GM18870 (cell line): ENCODE measurements at regions not wholly inside any gene's neighbourhood (a gene's known extent, or its start where the extent isn't known, plus 50 kb on each side); places are given as distances from the start of the nearest gene placed in this dataset.
"Not testable (repeated sequence)": the region's sequence is repeated elsewhere in the genome, so short reads cannot be mapped to it uniquely, and the experiment has no call there.

Experiments
- ATAC-seq: cut with Tn5 transposase; IDR thresholded peaks from one replicate; pipeline ENCODE4 v1.9.1; 2021; ENCODE audit warnings: moderate library complexity; ENCODE audit not compliant: unreplicated experiment

GRCh38 chr3:64824394-64824909 lies 136.7 kb upstream of the ADAMTS9 start:
- no peak for ATAC-seq

- ATAC-seq, result no peak
These were observed 130.4 kb upstream of the ADAMTS9 start for GRCh38 chr3:64818196-64818595.

GRCh38 chr3:64816355-64816754 lies 128.6 kb upstream of the ADAMTS9 start:
- no peak for ATAC-seq

- ATAC-seq, result no peak
These were observed 128.0 kb upstream of the ADAMTS9 start for GRCh38 chr3:64815789-64816188.

- no peak for ATAC-seq
These were observed 127.4 kb upstream of the ADAMTS9 start for GRCh38 chr3:64815195-64815631.

DNA sequence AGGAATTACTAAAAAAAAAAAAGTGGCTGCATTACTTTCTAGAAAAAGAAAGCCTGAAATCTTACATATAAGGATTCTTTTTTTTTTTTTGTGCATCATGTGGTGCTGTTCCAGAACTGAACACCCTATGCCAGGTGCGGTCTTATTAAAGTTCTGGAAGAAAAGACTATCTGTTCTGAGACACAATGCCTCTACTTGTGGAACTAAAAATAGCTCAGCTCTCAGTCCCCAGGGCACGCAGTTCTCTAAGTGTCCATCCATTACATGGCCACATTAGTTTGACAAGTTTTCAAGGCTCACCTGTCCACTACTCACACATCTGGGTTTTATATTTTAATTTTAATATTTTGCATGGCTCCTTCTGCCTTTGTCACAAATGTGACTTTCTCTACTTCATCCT lies 126.6 kb upstream of the ADAMTS9 start:
- no peak for ATAC-seq

- ATAC-seq, result no peak
These were observed 125.5 kb upstream of the ADAMTS9 start for GRCh38 chr3:64813326-64813725.

DNA sequence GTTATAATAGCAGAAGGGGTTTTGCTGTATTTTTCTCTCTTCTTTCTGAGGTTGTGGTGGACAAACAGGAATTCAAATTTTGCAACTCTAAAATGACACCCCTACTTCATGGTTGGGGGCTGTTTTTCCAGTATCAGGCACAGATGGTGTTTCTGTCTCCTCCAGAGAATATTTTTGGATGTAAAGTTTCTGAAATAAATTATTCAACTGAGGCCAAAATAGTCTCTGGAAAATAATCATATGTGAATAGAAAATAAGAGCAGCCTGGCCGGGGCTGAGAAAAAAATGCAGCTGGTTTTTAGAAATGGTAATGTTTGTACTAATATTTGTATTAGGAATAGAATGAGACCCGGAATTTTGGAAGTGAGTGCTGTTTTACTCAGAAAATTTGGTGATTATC lies 121.3 kb upstream of the ADAMTS9 start:
- no peak for ATAC-seq

DNA sequence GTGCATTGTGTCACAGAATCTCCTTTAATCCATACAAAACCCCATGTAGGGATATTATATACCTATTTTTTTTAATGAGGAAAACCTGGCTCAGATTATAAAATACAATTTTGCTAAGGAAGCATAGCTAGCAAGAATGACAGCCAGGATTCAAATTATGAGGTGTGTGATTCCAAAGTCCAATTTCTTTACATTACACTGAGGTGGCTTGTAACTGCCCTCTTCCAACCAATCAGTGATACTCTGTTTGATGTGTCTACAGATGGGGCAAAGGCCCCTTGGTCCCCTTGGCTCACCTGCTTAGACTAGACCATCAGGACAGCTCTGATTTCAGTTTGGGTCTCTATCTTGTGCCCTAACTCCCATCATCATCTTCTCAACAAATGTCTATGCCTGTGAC lies 120.3 kb upstream of the ADAMTS9 start:
- no peak for ATAC-seq

DNA sequence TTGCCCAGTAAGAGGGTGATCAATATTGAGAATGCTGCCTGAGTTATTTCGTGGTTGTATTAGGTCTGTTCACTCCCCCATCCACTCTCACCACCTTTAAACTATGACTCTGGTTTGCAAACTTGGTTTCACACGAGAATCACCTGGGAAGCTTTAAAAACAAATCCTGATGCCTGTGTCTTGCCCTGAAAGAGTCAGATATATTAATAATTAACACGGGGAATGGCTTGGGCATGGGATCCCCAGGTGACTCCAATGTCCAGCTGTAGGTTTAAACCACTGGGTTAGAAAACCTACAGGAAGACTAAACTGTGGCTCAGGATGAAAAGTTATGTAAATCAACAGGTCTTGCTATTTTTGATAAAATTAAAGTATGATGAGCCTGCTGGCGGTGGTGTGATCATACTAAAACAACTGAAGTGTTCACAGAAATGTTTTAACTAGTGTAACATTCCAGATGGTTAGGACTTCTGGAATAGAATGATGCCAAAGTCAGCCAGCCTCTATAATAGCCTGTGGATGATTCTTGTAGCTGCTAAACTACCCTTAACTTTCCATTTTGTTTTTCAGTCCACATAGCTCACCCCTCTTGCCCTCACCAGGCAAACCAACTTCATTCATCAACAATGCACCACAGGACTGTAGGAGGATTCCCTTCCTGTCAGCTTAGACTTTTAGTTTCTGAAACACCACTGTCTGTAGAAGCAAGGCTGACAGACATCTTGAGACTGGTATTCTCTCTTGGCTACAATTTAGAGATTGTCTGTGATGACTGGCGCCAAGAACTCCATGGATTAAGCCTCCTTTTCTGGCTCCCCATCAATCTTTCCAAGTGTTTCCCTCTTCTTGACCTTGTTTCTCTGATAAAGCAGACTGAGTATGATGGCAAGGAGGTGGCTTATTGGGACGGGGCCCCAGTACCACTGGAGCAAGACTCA lies 119.1 kb upstream of the ADAMTS9 start:
- ATAC-seq, result no peak

DNA sequence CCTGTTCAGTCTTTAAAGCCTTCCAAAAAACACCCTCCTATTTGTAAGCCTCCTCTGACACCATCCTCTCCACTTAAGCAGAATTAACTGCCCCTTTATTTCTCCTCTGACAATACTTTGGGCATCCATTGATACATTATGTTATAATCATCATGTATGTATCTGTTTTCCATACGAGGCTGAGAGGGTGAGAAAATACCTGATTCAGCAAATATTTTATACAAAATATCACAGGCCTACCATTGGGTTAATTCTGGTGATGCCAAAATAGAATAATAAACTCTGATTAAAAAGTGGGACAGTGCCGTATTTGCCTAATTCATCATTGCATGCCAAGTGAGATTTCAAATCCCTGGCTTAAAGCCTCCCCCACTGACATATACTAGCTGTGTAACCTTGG lies 118.2 kb upstream of the ADAMTS9 start:
- ATAC-seq, result no peak

DNA sequence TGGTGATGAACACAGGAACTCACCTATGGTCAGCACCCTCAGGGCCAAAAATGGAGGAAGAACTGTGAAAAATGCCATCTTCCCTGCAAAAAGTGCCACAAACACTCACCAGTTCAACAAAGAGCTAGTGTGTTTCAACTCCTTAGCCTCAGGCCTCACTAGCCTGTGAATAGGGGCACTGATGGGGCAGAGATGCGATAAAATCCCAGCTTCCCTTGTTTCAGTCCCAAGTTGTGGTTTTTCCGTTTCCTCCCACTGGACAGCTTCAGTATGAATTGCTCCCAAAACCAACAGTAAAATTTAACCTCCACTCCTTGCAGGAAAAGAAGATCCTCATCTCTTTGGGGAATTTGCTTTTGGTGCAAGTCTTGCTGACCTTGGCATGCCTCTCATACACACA lies 117.4 kb upstream of the ADAMTS9 start:
- no peak for ATAC-seq

GRCh38 chr3:64803469-64803868 lies 115.7 kb upstream of the ADAMTS9 start:
- no peak for ATAC-seq

- no peak for ATAC-seq
These were observed 114.7 kb upstream of the ADAMTS9 start for GRCh38 chr3:64802460-64802859.

- ATAC-seq, result no peak
These were observed 114.1 kb upstream of the ADAMTS9 start for GRCh38 chr3:64801856-64802255.

DNA sequence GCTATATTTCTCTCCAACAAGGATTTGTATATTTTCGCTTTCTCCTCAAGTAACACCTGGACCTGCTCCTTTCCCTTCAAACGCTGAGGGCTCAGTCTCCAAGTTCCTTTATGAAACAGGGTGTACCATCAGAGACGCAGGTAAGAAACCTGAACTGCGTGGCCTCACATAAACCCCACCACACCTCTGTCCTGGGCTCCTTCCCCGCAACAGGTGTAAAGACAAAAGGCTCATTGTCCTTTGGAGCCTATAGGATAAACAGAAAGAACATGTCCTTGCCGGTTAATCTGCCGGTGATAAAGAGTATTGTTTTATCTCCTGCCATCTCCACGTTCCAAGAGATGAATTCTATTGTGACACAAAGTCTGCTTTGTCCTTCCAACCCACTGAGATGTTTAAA lies 111.8 kb upstream of the ADAMTS9 start:
- no peak for ATAC-seq

DNA sequence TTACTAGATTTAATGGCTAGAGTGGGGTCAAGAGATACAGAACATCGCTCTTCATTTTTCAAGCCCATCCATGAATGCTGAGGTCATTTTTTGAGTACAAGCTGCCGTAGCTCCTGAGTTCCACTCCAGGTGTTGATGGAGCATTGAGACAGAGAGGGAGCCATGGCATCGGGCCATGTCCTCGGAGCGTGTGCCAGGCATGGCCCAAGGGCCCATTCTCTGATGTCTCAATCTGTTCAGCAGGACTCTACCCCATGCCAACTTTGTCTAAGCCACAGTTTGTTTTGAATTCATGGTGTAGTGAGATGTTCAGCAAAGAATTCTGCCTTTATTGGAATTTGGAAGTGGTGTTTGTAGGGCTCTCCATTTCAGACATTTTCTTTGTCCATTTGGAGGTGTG lies 110.5 kb upstream of the ADAMTS9 start:
- ATAC-seq, result no peak

- no peak for ATAC-seq
These were observed 109.0 kb upstream of the ADAMTS9 start for GRCh38 chr3:64796607-64797399.

DNA sequence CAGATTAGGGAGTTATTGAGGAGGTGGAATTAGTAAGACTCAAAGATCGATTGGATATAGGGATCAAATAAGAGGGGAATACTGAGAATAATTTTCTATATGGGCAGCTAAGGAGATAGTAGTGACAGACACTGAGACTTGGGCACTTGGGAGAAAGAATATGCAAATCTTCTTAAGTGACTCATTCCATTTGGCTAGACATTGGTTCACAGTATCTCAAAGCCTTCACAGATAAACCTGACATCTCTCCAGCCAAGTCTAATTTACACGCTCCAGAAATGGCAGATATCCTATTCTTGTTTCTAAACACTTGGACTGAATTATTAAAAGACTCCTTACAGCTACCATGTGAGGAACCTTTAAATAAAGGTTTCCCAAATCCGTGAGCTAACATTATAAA lies 104.6 kb upstream of the ADAMTS9 start:
- no peak for ATAC-seq

DNA sequence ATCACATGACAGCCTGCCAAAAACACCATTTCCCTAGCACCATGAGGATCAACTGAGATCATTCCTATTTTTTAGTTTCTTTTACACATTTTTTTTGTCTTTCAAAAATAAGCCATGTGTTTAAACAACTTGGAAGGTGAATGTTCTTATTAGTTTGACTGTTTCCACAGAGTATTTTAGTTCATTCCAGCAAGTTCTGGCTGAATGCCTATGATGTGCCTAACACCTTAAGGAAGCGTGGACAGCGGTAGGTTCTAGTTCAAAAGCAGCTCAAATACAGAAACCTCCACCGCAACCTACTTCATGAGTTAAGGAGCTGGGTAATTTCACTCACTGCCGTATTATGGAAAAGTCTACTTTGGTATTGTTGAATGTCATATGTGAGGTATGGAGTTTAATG lies 101.3 kb upstream of the ADAMTS9 start:
- ATAC-seq, result no peak

GRCh38 chr3:64783200-64783599 lies 95.4 kb upstream of the ADAMTS9 start:
- ATAC-seq, result no peak

GRCh38 chr3:64780923-64781322 lies 93.1 kb upstream of the ADAMTS9 start:
- not testable (repeated sequence) for ATAC-seq
